Glutamatergic neuron (in vitro differentiated cells): ENCODE measurements at regions not wholly inside any gene's neighbourhood (a gene's known extent, or its start where the extent isn't known, plus 50 kb on each side); places are given as distances from the start of the nearest gene placed in this dataset.

Experiments used
- DNase-seq: peaks from one replicate; pipeline ENCODE4 v3.0.0; 2022
- H3K27ac Mint-ChIP-seq: one replicate; pipeline ENCODE4 v1.8.0; 2020; ENCODE audit warnings: mild to moderate bottlenecking, mixed read lengths, inconsistent platforms; ENCODE audit not compliant: unreplicated experiment
- H3K27me3 Mint-ChIP-seq: one replicate; pipeline ENCODE4 v1.8.0; 2020; ENCODE audit warnings: mild to moderate bottlenecking, moderate library complexity, mixed read lengths, inconsistent platforms; ENCODE audit not compliant: unreplicated experiment
- H3K36me3 Mint-ChIP-seq: one replicate; pipeline ENCODE4 v1.8.0; 2020; ENCODE audit warnings: mild to moderate bottlenecking, mixed read lengths, inconsistent platforms; ENCODE audit not compliant: unreplicated experiment
- H3K4me1 Mint-ChIP-seq: one replicate; pipeline ENCODE4 v1.8.0; 2020; ENCODE audit warnings: mild to moderate bottlenecking, low read depth, mixed read lengths, inconsistent platforms; ENCODE audit not compliant: unreplicated experiment
- H3K4me3 Mint-ChIP-seq: one replicate; pipeline ENCODE4 v1.8.0; 2020; ENCODE audit warnings: mild to moderate bottlenecking, mixed read lengths, inconsistent platforms; ENCODE audit not compliant: unreplicated experiment
- H3K9me3 Mint-ChIP-seq: one replicate; pipeline ENCODE4 v1.8.0; 2020; ENCODE audit warnings: mild to moderate bottlenecking, moderate library complexity, mixed read lengths, inconsistent platforms; ENCODE audit not compliant: unreplicated experiment
- CTCF ChIP-seq: fragments of 200-600 bp; sonication (generic); IDR thresholded peaks from one replicate; pipeline ENCODE4 v1.5.0; 2021; ENCODE audit not compliant: partially characterized antibody, unreplicated experiment

- Mint-ChIP-seq H3K27me3 (no peaks in the 10 kb centered on the region), H3K36me3 (no peaks in the 10 kb centered on the region), H3K27ac (no peak overlapping the region), H3K9me3 (no peaks in the 10 kb centered on the region), H3K4me3 (no peak overlapping the region), H3K4me1 (peaks cover 8% of the 10 kb centered on the region)
- no peak for TF ChIP-seq CTCF
- DNase-seq, result no peak
Measured at GRCh38 chr6:112466373-112467151, 119.4 kb downstream of the RFPL4B start.

GRCh38 chr6:112468359-112468758 is 121.2 kb downstream of the RFPL4B start:
- DNase-seq, result no peak
- no peak for TF ChIP-seq CTCF
- Mint-ChIP-seq H3K4me3 (no peak overlapping the region), H3K9me3 (no peaks in the 10 kb centered on the region), H3K27ac (no peak overlapping the region), H3K36me3 (no peaks in the 10 kb centered on the region), H3K4me1 (peaks cover 16% of the 10 kb centered on the region), H3K27me3 (no peaks in the 10 kb centered on the region)

- Mint-ChIP-seq H3K27ac (no peak overlapping the region), H3K9me3 (no peaks in the 10 kb centered on the region), H3K4me1 (peaks cover 25% of the 10 kb centered on the region), H3K36me3 (no peaks in the 10 kb centered on the region), H3K4me3 (no peak overlapping the region), H3K27me3 (no peaks in the 10 kb centered on the region)
- DNase-seq, result no peak
- no peak for TF ChIP-seq CTCF
Measured at GRCh38 chr6:112469306-112469705, 122.2 kb downstream of the RFPL4B start.

- Mint-ChIP-seq H3K27ac (no peak overlapping the region), H3K4me3 (no peak overlapping the region), H3K36me3 (no peaks in the 10 kb centered on the region), H3K9me3 (no peaks in the 10 kb centered on the region), H3K27me3 (no peaks in the 10 kb centered on the region), H3K4me1 (peaks cover 32% of the 10 kb centered on the region)
- DNase-seq, result no peak
- TF ChIP-seq CTCF, result no peak
Measured at GRCh38 chr6:112470376-112470775, 123.2 kb downstream of the RFPL4B start.

GRCh38 chr6:112470950-112471349 is 123.8 kb downstream of the RFPL4B start:
- Mint-ChIP-seq H3K36me3 (no peaks in the 10 kb centered on the region), H3K4me1 (peaks cover 36% of the 10 kb centered on the region), H3K4me3 (no peak overlapping the region), H3K27ac (no peak overlapping the region), H3K27me3 (no peaks in the 10 kb centered on the region), H3K9me3 (no peaks in the 10 kb centered on the region)
- no peak for DNase-seq
- no peak for TF ChIP-seq CTCF
